ENCODE measurements at regions not wholly inside any gene's neighbourhood (a gene's known extent, or its start where the extent isn't known, plus 50 kb on each side); places are given as distances from the start of the nearest gene placed in this dataset.

- H3K27me3 ChIP-seq, result no peaks in the 10 kb centered on the region
- no peak for TF ChIP-seq POLR2A (IDR thresholded peaks at IDR 0.05)
- WGBS, 2 donors, result 60% methylated on average over 5 of the region's 5 CpGs
- intact Hi-C loops (cut with DNase I), result no loop called here
- H3K36me3 ChIP-seq, result no peaks in the 10 kb centered on the region
- H3K27ac ChIP-seq, result no peak overlapping the region
- H3K4me1 ChIP-seq, result no peaks in the 10 kb centered on the region
- H3K4me3 ChIP-seq, result no peak overlapping the region
- no peaks in the 10 kb centered on the region for H3K9me3 ChIP-seq
- no peak for DNase-seq
These were observed 1125.6 kb upstream of the AUTS2 start for GRCh38 chr7:68472688-68473087.

- DNase-seq, result no peak
- Histone ChIP-seq H3K27me3 (no peaks in the 10 kb centered on the region), H3K4me1 (no peaks in the 10 kb centered on the region), H3K27ac (no peak overlapping the region), H3K36me3 (no peaks in the 10 kb centered on the region), H3K9me3 (no peaks in the 10 kb centered on the region), H3K4me3 (no peak overlapping the region)
- TF ChIP-seq CTCF (IDR thresholded peaks at IDR 0.05), result no peak
- no peak for TF ChIP-seq POLR2A (IDR thresholded peaks at IDR 0.05)
- intact Hi-C loops (cut with DNase I), result no loop called here
- WGBS, 2 donors, result 49 to 67% methylated on average over 4 to 5 of the region's 5 CpGs
These were observed 1123.5 kb upstream of the AUTS2 start for GRCh38 chr7:68474661-68475216.

GRCh38 chr7:68476966-68477365 lies 1121.3 kb upstream of the AUTS2 start:
- WGBS, 2 donors, result 59 to 61% methylated on average over 2 of the region's 2 CpGs
- H3K4me1 ChIP-seq, result no peaks in the 10 kb centered on the region
- no peaks in the 10 kb centered on the region for H3K36me3 ChIP-seq
- DNase-seq, result no peak
- H3K4me3 ChIP-seq, result no peak overlapping the region
- intact Hi-C loops (cut with DNase I), result no loop called here
- no peaks in the 10 kb centered on the region for H3K27me3 ChIP-seq
- no peaks in the 10 kb centered on the region for H3K9me3 ChIP-seq
- no peak overlapping the region for H3K27ac ChIP-seq
- TF ChIP-seq CTCF (IDR thresholded peaks at IDR 0.05) (no peak), POLR2A (IDR thresholded peaks at IDR 0.05) (no peak)

GRCh38 chr7:68478326-68478725 lies 1119.9 kb upstream of the AUTS2 start:
- Histone ChIP-seq H3K4me3 (no peak overlapping the region), H3K4me1 (no peaks in the 10 kb centered on the region), H3K27ac (no peak overlapping the region), H3K9me3 (no peaks in the 10 kb centered on the region), H3K36me3 (no peaks in the 10 kb centered on the region), H3K27me3 (peaks cover 0 to 6% (median 0%) of the 10 kb centered on the region in 4 donors)
- WGBS, 2 donors, result 21 to 59% methylated on average over 1 of the region's 1 CpG
- TF ChIP-seq POLR2A (IDR thresholded peaks at IDR 0.05), result no peak
- no peak for TF ChIP-seq CTCF (IDR thresholded peaks at IDR 0.05)
- intact Hi-C loops (cut with DNase I), result no loop called here
- no peak for DNase-seq

- DNase-seq, result no peak
- Histone ChIP-seq H3K27ac (no peak overlapping the region), H3K9me3 (no peaks in the 10 kb centered on the region), H3K4me1 (no peaks in the 10 kb centered on the region), H3K36me3 (no peaks in the 10 kb centered on the region), H3K4me3 (no peak overlapping the region), H3K27me3 (peaks cover 0 to 10% (median 0%) of the 10 kb centered on the region in 4 donors)
- WGBS, 2 donors, result 70 to 77% methylated on average over 5 of the region's 5 CpGs
- intact Hi-C loops (cut with DNase I), result no loop called here
- TF ChIP-seq CTCF (IDR thresholded peaks at IDR 0.05) (no peak), POLR2A (IDR thresholded peaks at IDR 0.05) (no peak)
These were observed 1115.5 kb upstream of the AUTS2 start for GRCh38 chr7:68482800-68483199.

GRCh38 chr7:68484731-68485130 lies 1113.5 kb upstream of the AUTS2 start:
- intact Hi-C loops (cut with DNase I), result no loop called here
- WGBS, 2 donors, result 76 to 80% methylated on average over 6 of the region's 6 CpGs
- no peak for DNase-seq
- H3K4me1 ChIP-seq, result no peaks in the 10 kb centered on the region
- no peak for TF ChIP-seq POLR2A (IDR thresholded peaks at IDR 0.05)
- TF ChIP-seq CTCF (IDR thresholded peaks at IDR 0.05), result no peak
- no peak overlapping the region for H3K27ac ChIP-seq
- no peaks in the 10 kb centered on the region for H3K9me3 ChIP-seq
- no peak overlapping the region for H3K4me3 ChIP-seq
- H3K27me3 ChIP-seq, result peaks cover 0 to 10% (median 0%) of the 10 kb centered on the region in 4 donors
- H3K36me3 ChIP-seq, result no peaks in the 10 kb centered on the region
